ENCODE measurements at regions not wholly inside any gene's neighbourhood (a gene's known extent, or its start where the extent isn't known, plus 50 kb on each side); places are given as distances from the start of the nearest gene placed in this dataset.

- H4K20me1 ChIP-seq (ENCODE audit: insufficient read depth, low read length), result no peaks in the 10 kb centered on the region
- H3K4me1 ChIP-seq (ENCODE audit: insufficient read depth, low read length, severe bottlenecking), result no peaks in the 10 kb centered on the region
- H3K9me3 ChIP-seq (ENCODE audit: low read length), result no peaks in the 10 kb centered on the region
- H3K79me2 ChIP-seq (ENCODE audit: insufficient read depth, low read length), result no peaks in the 10 kb centered on the region
- H3K36me3 ChIP-seq (ENCODE audit: insufficient read depth, low read length), result no peaks in the 10 kb centered on the region
- H3K9me2 ChIP-seq (ENCODE audit: low read depth, low read length), result no peaks in the 10 kb centered on the region
- no peak overlapping the region for H3K27ac ChIP-seq (ENCODE audit: low read depth, low read length, poor library complexity, severe bottlenecking)
- H3K27me3 ChIP-seq (ENCODE audit: insufficient read depth, low read length), result no peaks in the 10 kb centered on the region
- TF ChIP-seq CTCF (IDR thresholded peaks at IDR 0.05; ENCODE audit: low read length), result no peak
- H3F3A ChIP-seq (ENCODE audit: insufficient read depth, low read length), result no peaks in the 10 kb centered on the region
- H2AFZ ChIP-seq (ENCODE audit: low read length), result no peak overlapping the region
- H3K9ac ChIP-seq (ENCODE audit: low read length), result no peak overlapping the region
- H3K4me3 ChIP-seq (ENCODE audit: low read depth, low read length, poor library complexity, severe bottlenecking), result no peak overlapping the region
- H3K4me2 ChIP-seq (ENCODE audit: low read length), result no peak overlapping the region
Observed at GRCh38 chr2:2516386-2516785, 185.3 kb upstream of the MYT1L start.

GRCh38 chr2:2512931-2513330 is 181.9 kb upstream of the MYT1L start:
- H4K20me1 ChIP-seq (ENCODE audit: insufficient read depth, low read length), result no peaks in the 10 kb centered on the region
- no peaks in the 10 kb centered on the region for H3K9me3 ChIP-seq (ENCODE audit: low read length)
- no peak overlapping the region for H3K4me2 ChIP-seq (ENCODE audit: low read length)
- H3K27ac ChIP-seq (ENCODE audit: low read depth, low read length, poor library complexity, severe bottlenecking), result no peak overlapping the region
- no peak overlapping the region for H2AFZ ChIP-seq (ENCODE audit: low read length)
- no peak overlapping the region for H3K9ac ChIP-seq (ENCODE audit: low read length)
- no peak overlapping the region for H3K4me3 ChIP-seq (ENCODE audit: low read depth, low read length, poor library complexity, severe bottlenecking)
- H3K36me3 ChIP-seq (ENCODE audit: insufficient read depth, low read length), result no peaks in the 10 kb centered on the region
- H3F3A ChIP-seq (ENCODE audit: insufficient read depth, low read length), result no peaks in the 10 kb centered on the region
- H3K27me3 ChIP-seq (ENCODE audit: insufficient read depth, low read length), result no peaks in the 10 kb centered on the region
- TF ChIP-seq EZH2 (IDR thresholded peaks at IDR 0.05; ENCODE audit: borderline replicate concordance, low read length), result no peak
- TF ChIP-seq CTCF (IDR thresholded peaks at IDR 0.05; ENCODE audit: low read length), result no peak
- H3K79me2 ChIP-seq (ENCODE audit: insufficient read depth, low read length), result no peaks in the 10 kb centered on the region
- H3K4me1 ChIP-seq (ENCODE audit: insufficient read depth, low read length, severe bottlenecking), result no peaks in the 10 kb centered on the region
- no peaks in the 10 kb centered on the region for H3K9me2 ChIP-seq (ENCODE audit: low read depth, low read length)

GRCh38 chr2:2507417-2507997 is 176.4 kb upstream of the MYT1L start:
- Histone ChIP-seq H3F3A (ENCODE audit: insufficient read depth, low read length) (no peaks in the 10 kb centered on the region), H3K4me3 (ENCODE audit: low read depth, low read length, poor library complexity, severe bottlenecking) (no peak overlapping the region), H2AFZ (ENCODE audit: low read length) (no peak overlapping the region)

More at GRCh38 chr2:2507417-2507997, 176.4 kb upstream of the MYT1L start:
- H3K9ac ChIP-seq (ENCODE audit: low read length), result no peak overlapping the region
- H3K9me2 ChIP-seq (ENCODE audit: low read depth, low read length), result no peaks in the 10 kb centered on the region
- no peaks in the 10 kb centered on the region for H3K79me2 ChIP-seq (ENCODE audit: insufficient read depth, low read length)
- no peak overlapping the region for H3K27ac ChIP-seq (ENCODE audit: low read depth, low read length, poor library complexity, severe bottlenecking)
- no peak for TF ChIP-seq CTCF (IDR thresholded peaks at IDR 0.05; ENCODE audit: low read length)
- TF ChIP-seq EZH2 (IDR thresholded peaks at IDR 0.05; ENCODE audit: borderline replicate concordance, low read length), result no peak
- no peaks in the 10 kb centered on the region for H3K36me3 ChIP-seq (ENCODE audit: insufficient read depth, low read length)
- H3K27me3 ChIP-seq (ENCODE audit: insufficient read depth, low read length), result no peaks in the 10 kb centered on the region
- no peaks in the 10 kb centered on the region for H4K20me1 ChIP-seq (ENCODE audit: insufficient read depth, low read length)
- H3K4me2 ChIP-seq (ENCODE audit: low read length), result no peak overlapping the region
- no peaks in the 10 kb centered on the region for H3K4me1 ChIP-seq (ENCODE audit: insufficient read depth, low read length, severe bottlenecking)
- H3K9me3 ChIP-seq (ENCODE audit: low read length), result no peaks in the 10 kb centered on the region
